ENCODE measurements at regions not wholly inside any gene's neighbourhood (a gene's known extent, or its start where the extent isn't known, plus 50 kb on each side); places are given as distances from the start of the nearest gene placed in this dataset.
"Not testable (repeated sequence)": the region's sequence is repeated elsewhere in the genome, so short reads cannot be mapped to it uniquely, and the experiment has no call there.

DNA sequence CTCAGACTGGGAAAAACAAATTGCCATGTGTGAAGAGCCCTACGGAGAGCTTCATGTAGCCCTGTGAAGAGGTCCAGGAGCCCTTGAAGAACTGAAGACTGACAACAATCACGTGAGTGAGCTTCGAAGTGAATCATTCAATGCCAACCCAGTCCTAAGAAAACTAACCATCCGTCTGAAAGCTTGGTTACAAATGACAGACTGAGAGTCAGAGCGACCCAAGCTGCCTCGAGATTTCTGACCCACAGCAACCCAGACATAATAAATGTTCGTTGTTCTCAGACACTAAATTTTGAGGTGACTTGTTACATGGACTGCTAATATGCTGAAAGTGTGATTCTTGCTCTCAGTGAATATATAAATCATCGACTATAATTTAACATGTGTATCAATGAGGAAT is 987.2 kb upstream of the ROBO1 start:
- DNase-seq (ENCODE audit: low read depth), result no peak

- DNase-seq (ENCODE audit: low read depth), result no peak
Measured at GRCh38 chr3:80753021-80753420, 985.2 kb upstream of the ROBO1 start.

DNA sequence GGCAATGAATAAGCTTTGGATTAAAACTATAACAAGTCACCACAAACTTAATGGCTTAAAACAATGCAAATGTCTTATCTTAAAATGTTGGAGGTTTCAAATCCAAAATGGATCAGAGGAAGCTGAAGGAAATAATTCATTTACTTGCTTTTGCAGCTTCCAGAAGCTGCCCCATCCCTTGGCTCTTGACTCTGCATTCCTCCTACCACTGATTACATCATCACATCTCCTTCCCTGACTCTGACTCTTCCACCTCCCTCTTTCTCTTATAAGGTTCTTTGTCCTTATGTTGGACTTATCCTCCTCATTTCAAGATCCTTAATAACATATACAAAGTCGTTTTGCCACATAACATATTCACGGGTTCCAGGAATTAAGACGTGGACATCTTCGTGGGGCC is 982.8 kb upstream of the ROBO1 start:
- DNase-seq (ENCODE audit: low read depth), result no peak

DNA sequence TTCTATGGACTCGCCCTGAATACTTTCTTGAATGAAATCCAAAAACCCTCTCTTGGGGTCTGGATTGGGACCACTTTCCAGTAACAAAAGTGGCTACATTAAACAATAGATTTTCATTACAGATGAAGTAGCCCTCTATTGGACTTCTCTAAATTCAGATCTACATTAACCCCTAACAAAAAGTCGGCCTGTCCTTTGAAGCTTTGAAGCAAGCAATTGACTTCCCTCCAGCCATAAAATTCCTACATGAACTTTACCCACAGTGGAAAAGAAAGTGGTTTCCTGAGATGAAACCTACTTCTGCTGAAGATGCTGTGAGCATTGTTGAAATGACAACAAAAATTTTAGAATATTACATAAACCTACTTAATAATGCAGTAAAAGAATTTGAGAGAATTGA is 967.1 kb upstream of the ROBO1 start:
- DNase-seq (ENCODE audit: low read depth), result no peak

- DNase-seq (ENCODE audit: low read depth), result no peak
Measured at GRCh38 chr3:80734483-80734882, 966.7 kb upstream of the ROBO1 start.

GRCh38 chr3:80733522-80734176 is 965.9 kb upstream of the ROBO1 start:
- no peak for DNase-seq (ENCODE audit: low read depth)

- not testable (repeated sequence) for DNase-seq (ENCODE audit: low read depth)
Measured at GRCh38 chr3:80727561-80727960, 959.8 kb upstream of the ROBO1 start.

DNA sequence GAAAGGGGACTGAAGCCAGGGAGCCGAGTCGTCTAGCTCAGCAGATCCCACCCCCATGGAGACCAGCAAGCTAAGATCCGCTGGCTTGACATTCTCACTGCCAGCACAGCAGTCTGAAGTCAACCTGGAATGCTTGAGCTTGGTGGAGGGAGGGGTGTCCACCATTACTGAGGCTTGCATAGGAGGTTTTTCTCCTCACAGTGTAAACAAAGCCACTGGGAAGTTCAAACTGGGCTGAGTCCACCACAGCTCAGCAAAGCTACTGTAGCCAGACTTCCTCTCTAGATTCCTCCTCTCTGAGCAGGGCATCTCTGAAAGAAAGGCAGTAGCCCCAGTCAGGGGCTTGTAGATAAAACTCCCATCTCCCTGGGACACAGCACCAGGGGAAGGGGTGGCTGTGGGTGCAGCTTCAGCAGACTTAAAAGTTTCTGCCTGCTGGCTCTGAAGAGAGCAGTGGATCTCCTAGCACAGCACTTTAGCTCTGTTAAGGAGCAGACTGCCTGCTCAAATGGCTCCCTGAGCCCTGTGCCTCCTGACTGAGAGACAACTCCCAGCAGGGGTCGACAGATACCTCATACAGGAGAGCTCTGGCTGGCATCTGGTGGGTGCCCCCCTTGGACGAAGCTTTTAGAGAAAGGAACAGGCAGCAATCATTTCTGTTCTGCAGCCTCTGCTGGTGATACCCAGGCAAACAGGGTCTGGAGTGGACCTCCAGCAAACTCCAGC is 942.0 kb upstream of the ROBO1 start:
- not testable (repeated sequence) for DNase-seq (ENCODE audit: low read depth)

DNA sequence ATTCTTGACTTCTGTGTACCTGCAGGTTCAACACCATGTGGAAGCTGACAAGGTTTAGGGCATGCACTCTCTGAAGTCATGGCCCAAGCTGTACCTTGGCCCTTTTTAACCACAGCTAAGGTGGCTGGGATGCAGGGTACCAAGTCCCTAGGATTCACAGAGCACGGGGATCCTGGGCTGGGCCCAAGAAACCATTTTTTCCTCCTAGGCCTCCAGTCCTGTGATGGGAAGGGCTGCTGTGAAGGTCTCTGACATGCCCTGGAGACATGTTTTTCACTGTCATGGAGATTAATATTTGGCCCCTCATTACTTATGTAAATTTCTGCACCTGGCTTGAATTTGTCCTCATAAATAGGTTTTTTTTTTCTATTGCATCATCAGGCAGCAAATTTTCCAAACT is 937.5 kb upstream of the ROBO1 start:
- DNase-seq (ENCODE audit: low read depth), result no peak

DNA sequence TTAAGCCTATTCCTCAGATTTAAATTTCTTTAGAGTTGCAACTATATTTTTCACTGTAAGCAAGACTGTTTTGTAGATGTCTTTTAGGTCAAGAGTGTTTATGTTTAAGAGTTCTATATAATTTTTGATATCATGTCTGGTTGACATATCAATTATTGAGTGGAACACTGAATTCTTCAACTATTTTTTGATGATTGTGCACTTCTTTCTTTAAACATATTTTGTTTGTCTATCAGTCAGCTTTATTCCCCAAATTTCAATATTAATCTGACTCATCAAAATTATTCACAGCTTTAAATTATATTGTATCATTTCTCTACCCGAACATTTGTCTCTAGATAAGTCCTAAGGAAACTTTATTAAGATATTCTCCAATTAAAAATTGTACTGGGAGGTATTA is 933.6 kb upstream of the ROBO1 start:
- no peak for DNase-seq (ENCODE audit: low read depth)

- DNase-seq (ENCODE audit: low read depth), result no peak
Measured at GRCh38 chr3:80697291-80697690, 929.5 kb upstream of the ROBO1 start.

DNA sequence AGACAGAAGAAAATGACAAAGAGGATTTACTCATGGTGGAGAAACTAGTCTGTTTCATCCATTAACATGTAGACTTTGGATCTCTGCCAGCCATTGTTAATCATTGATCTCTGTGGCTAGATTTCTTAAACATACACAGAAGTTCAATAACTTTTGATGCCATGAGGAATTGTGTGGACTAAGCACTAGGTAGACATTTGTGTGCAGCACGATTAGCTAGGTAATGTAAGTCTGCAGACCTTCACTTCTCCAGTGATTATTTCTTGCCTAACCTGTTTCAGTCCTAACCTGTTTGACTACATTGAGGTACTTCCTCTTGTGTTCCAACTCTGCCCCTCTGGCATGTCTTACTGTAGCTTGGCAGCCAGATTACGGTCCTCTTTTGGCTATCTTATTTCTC is 928.5 kb upstream of the ROBO1 start:
- DNase-seq (ENCODE audit: low read depth), result no peak

DNA sequence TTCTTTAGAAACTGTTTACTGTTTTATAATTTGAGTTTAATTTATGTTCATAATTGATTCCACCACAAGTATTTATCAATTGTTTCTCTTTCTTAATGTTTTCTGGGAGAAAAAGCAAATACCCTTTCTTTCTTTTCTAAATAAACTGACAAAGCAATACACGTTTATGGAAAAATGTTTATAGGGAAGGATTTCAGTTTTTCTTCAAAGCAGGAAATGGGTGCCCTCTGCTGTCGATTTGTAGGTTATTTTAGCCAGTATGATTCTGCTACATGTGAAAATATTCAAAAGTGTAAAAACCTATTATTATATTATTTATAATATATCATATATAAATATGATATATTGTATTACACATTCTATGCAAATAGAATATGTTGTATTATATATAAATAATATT is 921.0 kb upstream of the ROBO1 start:
- peak; percentile 1 for DNase-seq (ENCODE audit: low read depth)

- no peak for DNase-seq (ENCODE audit: low read depth)
Measured at GRCh38 chr3:80682951-80683350, 915.2 kb upstream of the ROBO1 start.

DNA sequence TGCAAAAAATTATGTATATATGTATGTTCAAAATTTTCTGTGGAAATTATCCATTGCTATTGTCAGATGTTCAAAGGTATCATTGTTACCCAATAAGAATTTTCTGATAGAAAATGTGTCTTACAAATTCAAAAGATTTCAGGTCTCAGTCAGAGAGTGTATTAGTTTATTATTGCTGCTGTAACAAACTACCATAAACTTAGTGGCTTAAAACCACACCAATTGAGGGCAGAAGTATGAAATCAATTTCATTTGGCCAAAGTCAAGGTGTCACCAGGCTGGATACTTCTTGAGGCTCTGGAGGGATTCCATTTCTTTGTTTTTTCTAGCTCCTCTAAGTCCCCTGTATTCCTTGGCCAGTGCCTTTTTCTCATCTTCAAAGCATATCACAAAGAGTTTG is 914.4 kb upstream of the ROBO1 start:
- DNase-seq (ENCODE audit: low read depth), result no peak

DNA sequence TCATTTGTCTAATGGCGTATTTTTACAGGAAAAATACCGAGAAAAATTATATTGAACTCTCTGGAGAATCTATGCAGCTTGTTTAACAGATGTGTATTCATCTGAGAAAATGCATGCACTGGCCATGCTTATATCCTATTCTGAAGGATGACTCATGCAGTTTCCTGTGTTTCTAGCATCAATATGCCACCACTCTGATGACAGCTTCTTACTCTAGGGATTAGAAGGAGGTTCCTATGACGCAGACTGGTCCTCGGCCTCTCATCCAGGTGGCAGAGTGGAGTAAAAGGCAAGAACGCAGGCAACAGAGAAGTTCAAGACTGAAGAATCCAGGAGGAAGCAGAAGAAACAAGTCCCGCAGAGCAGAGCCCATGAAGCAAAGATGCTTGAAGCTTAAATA is 910.0 kb upstream of the ROBO1 start:
- no peak for DNase-seq (ENCODE audit: low read depth)

GRCh38 chr3:80676866-80677265 is 909.1 kb upstream of the ROBO1 start:
- DNase-seq (ENCODE audit: low read depth), result no peak

DNA sequence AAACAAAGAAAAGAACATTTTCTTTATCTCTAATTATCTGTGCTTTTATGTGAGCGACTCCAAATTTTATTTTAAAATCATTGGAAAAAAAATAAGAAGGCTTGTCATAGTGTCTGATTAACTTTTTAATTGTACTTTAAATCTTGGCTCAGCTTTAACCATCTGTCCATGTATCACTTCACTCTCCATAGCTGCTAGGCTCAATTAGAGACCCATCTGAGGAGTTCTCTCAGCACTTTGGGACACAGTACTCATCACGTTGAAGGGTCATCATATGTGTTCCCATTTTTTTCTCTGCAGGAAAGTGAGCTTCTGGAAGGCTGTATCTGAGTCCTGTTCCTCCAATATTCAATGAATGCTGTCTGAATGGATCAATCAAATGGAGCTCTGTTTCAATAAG is 908.5 kb upstream of the ROBO1 start:
- no peak for DNase-seq (ENCODE audit: low read depth)

DNA sequence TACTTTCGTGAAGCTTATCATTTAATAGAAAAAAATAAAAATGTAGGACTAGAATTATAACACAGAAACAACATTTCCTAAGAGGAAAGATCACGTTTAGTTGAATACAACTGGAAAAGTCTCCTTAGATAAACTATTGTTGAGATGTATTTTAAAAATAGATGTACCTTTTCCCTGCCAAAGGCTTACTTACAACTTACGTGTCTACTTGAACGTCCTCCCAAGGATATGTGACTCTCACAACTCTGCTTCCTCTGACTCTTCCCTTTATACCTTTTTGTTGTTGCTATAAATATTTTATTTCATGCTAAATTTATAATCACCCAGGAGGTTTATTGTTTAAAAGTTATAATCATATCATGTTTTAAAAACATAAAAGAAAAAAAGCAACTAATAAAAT is 908.0 kb upstream of the ROBO1 start:
- no peak for DNase-seq (ENCODE audit: low read depth)

DNA sequence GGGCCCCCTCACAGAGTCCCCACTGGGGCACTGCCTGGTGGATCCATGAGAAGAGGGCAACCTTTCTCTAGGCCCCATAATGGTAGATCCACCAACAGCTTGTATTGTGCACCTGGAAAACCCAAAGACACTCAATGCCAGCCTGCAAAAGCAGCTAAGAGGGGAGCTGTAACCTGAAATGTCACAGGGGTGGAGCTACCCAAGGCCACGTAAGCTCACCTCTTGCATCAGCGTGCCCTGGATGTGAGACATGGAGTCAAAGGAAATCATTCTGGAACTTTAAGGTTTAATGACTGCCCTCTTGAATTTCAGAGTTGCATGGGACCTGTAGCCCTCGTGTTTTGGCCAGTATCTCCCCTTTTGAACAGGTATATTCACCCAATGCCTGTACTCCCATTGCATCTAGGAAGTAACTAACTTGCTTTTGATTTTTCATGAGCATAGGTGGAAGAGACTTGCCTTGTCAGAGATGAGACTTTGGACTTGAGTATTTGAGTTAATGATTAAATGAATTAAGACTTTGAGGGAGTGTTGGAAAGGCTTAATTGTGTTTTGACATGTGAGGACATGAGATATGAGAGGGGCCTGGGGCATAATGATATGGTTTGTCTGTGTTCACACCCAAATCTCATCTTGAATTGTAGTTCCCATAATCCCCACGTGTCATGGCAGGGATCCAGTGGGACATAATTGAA is 900.9 kb upstream of the ROBO1 start:
- DNase-seq (ENCODE audit: low read depth), result no peak

- DNase-seq (ENCODE audit: low read depth), result no peak
Measured at GRCh38 chr3:80668100-80668499, 900.3 kb upstream of the ROBO1 start.

DNA sequence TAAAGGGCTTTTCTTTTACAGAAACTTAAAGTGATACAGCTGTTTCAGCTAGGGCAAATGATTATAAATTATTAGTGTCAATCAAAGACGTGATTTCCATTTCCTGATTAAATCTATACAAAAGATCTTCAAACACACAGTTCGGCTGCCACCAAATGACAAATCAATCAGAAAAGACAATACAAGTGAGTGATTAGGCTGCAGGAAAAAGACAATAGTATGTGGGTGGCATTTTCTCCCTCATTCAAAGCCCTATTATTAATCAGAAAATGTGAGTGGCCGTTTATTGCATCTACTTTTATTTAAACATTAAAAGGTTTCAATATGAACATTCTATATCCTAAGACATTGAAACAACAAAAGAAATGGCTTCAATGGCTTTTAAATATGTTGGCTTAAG is 895.6 kb upstream of the ROBO1 start:
- no peak for DNase-seq (ENCODE audit: low read depth)

DNA sequence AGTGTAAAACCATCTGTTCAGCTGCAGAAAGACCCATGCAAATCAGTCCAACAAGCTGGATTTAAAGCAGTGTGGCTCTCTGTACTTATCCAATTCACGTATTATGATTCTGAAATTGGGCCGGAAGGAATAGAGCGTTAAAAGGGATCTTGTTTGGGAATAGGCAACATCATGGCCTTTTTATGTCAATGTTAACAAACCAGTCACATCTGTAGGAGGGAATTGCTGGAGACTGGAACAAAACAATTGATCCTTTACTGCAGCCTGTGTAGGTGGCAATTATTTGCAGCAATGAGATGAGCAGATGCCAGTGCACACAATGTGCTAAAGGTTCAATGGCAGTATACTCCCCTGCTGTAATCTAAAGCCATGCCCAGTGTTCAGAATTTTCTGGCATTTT is 887.4 kb upstream of the ROBO1 start:
- DNase-seq (ENCODE audit: low read depth), result no peak
